ENCODE measurements at regions not wholly inside any gene's neighbourhood (a gene's known extent, or its start where the extent isn't known, plus 50 kb on each side); places are given as distances from the start of the nearest gene placed in this dataset.

- H3K27ac ChIP-seq (ENCODE audit: low read depth, low read length), result no peak overlapping the region
- no peak overlapping the region for H3K4me3 ChIP-seq (ENCODE audit: low read depth, low read length)
- no peaks in the 10 kb centered on the region for H3K4me1 ChIP-seq (ENCODE audit: control insufficient read depth, insufficient read depth, low read length)
- H3K9ac ChIP-seq (ENCODE audit: low read length), result no peak overlapping the region
- H3K36me3 ChIP-seq (ENCODE audit: control insufficient read depth, insufficient read depth, low read length), result no peaks in the 10 kb centered on the region
- no peaks in the 10 kb centered on the region for H3K9me3 ChIP-seq (ENCODE audit: control insufficient read depth, insufficient read depth, low read depth, low read length)
- H3K27me3 ChIP-seq (ENCODE audit: control insufficient read depth, insufficient read depth, low read length), result no peaks in the 10 kb centered on the region
Observed at GRCh38 chr5:102554082-102554481, 55.3 kb upstream of the SLCO6A1 start.

- H3K27ac ChIP-seq (ENCODE audit: low read depth, low read length), result no peak overlapping the region
- H3K4me1 ChIP-seq (ENCODE audit: control insufficient read depth, insufficient read depth, low read length), result no peaks in the 10 kb centered on the region
- no peaks in the 10 kb centered on the region for H3K36me3 ChIP-seq (ENCODE audit: control insufficient read depth, insufficient read depth, low read length)
- no peak overlapping the region for H3K4me3 ChIP-seq (ENCODE audit: low read depth, low read length)
- H3K9ac ChIP-seq (ENCODE audit: low read length), result no peak overlapping the region
- no peaks in the 10 kb centered on the region for H3K27me3 ChIP-seq (ENCODE audit: control insufficient read depth, insufficient read depth, low read length)
- no peaks in the 10 kb centered on the region for H3K9me3 ChIP-seq (ENCODE audit: control insufficient read depth, insufficient read depth, low read depth, low read length)
Observed at GRCh38 chr5:102554728-102555127, 55.9 kb upstream of the SLCO6A1 start.

DNA sequence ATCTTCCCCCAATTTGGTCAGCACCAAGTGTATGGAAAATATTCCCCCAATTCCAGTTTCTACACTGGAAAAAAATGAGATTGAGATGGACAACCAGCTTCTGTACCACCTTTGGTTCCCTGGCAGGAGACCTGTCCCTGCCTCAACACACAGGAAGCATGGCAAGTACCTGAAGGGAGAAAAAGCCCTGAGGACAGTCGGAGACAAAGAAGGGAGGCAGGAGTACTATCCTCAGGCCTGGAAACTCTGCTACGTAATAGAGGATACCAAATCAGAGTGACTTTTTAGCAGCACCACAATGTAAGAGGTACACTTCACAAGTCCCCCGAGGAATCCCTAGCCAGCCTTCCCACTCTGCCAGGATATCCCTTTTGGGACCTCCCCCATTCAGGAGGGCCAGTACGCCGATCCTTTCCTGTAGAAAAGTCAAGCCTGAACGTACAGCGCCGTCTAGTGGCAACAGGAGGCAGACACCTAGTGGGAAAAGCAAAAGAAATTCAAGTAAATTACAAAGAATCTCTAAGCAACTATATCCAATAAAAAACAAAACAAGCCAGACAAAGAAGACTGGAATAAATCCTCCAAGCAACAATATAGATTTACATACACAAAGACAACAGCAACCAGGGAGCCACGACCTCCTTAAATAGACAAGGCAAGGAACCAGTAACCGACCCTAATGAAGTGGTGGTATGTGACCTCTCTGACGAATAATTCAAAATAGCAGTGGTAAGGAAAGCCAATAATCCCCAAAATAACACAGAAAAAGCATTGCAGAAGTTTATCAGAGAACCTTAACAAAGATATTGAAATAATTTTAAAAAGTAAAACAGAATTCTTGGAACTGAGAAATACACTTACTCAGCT is 63.3 kb upstream of the SLCO6A1 start:
- Histone ChIP-seq H3K4me1 (ENCODE audit: control insufficient read depth, insufficient read depth, low read length) (no peaks in the 10 kb centered on the region), H3K36me3 (ENCODE audit: control insufficient read depth, insufficient read depth, low read length) (no peaks in the 10 kb centered on the region), H3K27me3 (ENCODE audit: control insufficient read depth, insufficient read depth, low read length) (no peaks in the 10 kb centered on the region), H3K27ac (ENCODE audit: low read depth, low read length) (no peak overlapping the region), H3K9ac (ENCODE audit: low read length) (no peak overlapping the region), H3K9me3 (ENCODE audit: control insufficient read depth, insufficient read depth, low read depth, low read length) (0 out of 2 replicates have a peak, but pooled peaks cover 3% of the 10 kb centered on the region), H3K4me3 (ENCODE audit: low read depth, low read length) (peak overlapping the region; percentile 20; the same call in 1 of the 2 replicates)

- H3K9ac ChIP-seq (ENCODE audit: low read length), result no peak overlapping the region
- H3K36me3 ChIP-seq (ENCODE audit: control insufficient read depth, insufficient read depth, low read length), result no peaks in the 10 kb centered on the region
- no peaks in the 10 kb centered on the region; the same call in 1 of the 2 replicates for H3K4me1 ChIP-seq (ENCODE audit: control insufficient read depth, insufficient read depth, low read length)
- no peaks in the 10 kb centered on the region for H3K9me3 ChIP-seq (ENCODE audit: control insufficient read depth, insufficient read depth, low read depth, low read length)
- H3K4me3 ChIP-seq (ENCODE audit: low read depth, low read length), result no peak overlapping the region
- H3K27ac ChIP-seq (ENCODE audit: low read depth, low read length), result no peak overlapping the region
- no peaks in the 10 kb centered on the region for H3K27me3 ChIP-seq (ENCODE audit: control insufficient read depth, insufficient read depth, low read length)
Observed at GRCh38 chr5:102570747-102571146, 71.9 kb upstream of the SLCO6A1 start.

GRCh38 chr5:102578362-102578761 is 79.6 kb upstream of the SLCO6A1 start:
- Histone ChIP-seq H3K36me3 (ENCODE audit: control insufficient read depth, insufficient read depth, low read length) (no peaks in the 10 kb centered on the region), H3K4me3 (ENCODE audit: low read depth, low read length) (no peak overlapping the region), H3K27ac (ENCODE audit: low read depth, low read length) (no peak overlapping the region), H3K9me3 (ENCODE audit: control insufficient read depth, insufficient read depth, low read depth, low read length) (no peaks in the 10 kb centered on the region), H3K4me1 (ENCODE audit: control insufficient read depth, insufficient read depth, low read length) (no peaks in the 10 kb centered on the region), H3K9ac (ENCODE audit: low read length) (no peak overlapping the region), H3K27me3 (ENCODE audit: control insufficient read depth, insufficient read depth, low read length) (no peaks in the 10 kb centered on the region)

GRCh38 chr5:102579379-102579778 is 80.6 kb upstream of the SLCO6A1 start:
- H3K36me3 ChIP-seq (ENCODE audit: control insufficient read depth, insufficient read depth, low read length), result no peaks in the 10 kb centered on the region
- H3K4me3 ChIP-seq (ENCODE audit: low read depth, low read length), result no peak overlapping the region
- no peak overlapping the region for H3K27ac ChIP-seq (ENCODE audit: low read depth, low read length)
- no peaks in the 10 kb centered on the region for H3K27me3 ChIP-seq (ENCODE audit: control insufficient read depth, insufficient read depth, low read length)
- H3K9ac ChIP-seq (ENCODE audit: low read length), result no peak overlapping the region
- H3K9me3 ChIP-seq (ENCODE audit: control insufficient read depth, insufficient read depth, low read depth, low read length), result no peaks in the 10 kb centered on the region
- peaks cover 3% of the 10 kb centered on the region; the same call in 1 of the 2 replicates for H3K4me1 ChIP-seq (ENCODE audit: control insufficient read depth, insufficient read depth, low read length)

- Histone ChIP-seq H3K9me3 (ENCODE audit: control insufficient read depth, insufficient read depth, low read depth, low read length) (no peaks in the 10 kb centered on the region), H3K27ac (ENCODE audit: low read depth, low read length) (no peak overlapping the region), H3K9ac (ENCODE audit: low read length) (no peak overlapping the region), H3K27me3 (ENCODE audit: control insufficient read depth, insufficient read depth, low read length) (no peaks in the 10 kb centered on the region), H3K4me1 (ENCODE audit: control insufficient read depth, insufficient read depth, low read length) (peaks cover 3% of the 10 kb centered on the region; the same call in 1 of the 2 replicates), H3K36me3 (ENCODE audit: control insufficient read depth, insufficient read depth, low read length) (no peaks in the 10 kb centered on the region), H3K4me3 (ENCODE audit: low read depth, low read length) (no peak overlapping the region)
Observed at GRCh38 chr5:102581011-102581410, 82.2 kb upstream of the SLCO6A1 start.

- no peaks in the 10 kb centered on the region for H3K36me3 ChIP-seq (ENCODE audit: control insufficient read depth, insufficient read depth, low read length)
- no peak overlapping the region for H3K9ac ChIP-seq (ENCODE audit: low read length)
- no peak overlapping the region for H3K4me3 ChIP-seq (ENCODE audit: low read depth, low read length)
- H3K27ac ChIP-seq (ENCODE audit: low read depth, low read length), result no peak overlapping the region
- peaks cover 3% of the 10 kb centered on the region; the same call in 1 of the 2 replicates for H3K4me1 ChIP-seq (ENCODE audit: control insufficient read depth, insufficient read depth, low read length)
- H3K27me3 ChIP-seq (ENCODE audit: control insufficient read depth, insufficient read depth, low read length), result no peaks in the 10 kb centered on the region
- H3K9me3 ChIP-seq (ENCODE audit: control insufficient read depth, insufficient read depth, low read depth, low read length), result no peaks in the 10 kb centered on the region
Observed at GRCh38 chr5:102582696-102583095, 83.9 kb upstream of the SLCO6A1 start.

DNA sequence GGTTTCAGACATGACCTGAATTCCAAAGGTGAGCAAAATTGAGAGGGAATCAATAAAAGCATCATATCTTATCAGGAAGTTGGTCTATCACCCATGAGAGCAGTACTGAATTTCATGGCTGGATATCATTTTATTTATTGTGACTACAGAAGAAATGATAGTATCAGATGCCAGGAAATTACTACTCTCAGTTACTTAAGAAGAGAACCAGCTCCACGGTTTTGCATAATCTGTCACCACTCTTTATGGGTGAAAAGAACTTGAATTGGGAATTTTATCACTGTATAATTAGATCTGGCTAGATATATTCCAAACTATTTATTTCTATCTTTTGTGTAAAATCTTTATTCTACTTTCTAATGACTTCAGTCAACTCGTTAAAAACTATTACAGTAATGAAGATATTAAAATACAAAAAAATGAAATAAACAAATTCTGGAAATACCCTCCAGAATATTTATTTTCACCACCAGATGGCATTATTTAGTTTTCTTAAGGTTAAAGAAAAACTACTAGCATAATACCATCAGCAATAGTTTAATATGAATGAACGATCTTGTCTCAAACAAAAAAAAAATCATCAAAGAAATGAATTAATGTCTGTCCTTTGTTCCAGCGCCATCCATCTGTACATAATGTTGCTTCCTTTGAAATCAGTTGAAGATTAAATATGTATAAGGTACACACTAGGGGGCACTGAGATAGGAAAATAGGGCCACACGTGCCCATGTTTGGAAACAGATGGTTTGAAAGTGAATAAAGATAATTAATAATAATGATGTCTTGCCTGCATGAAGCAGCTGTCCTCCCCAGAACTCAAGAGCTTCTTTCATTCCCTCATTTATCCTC is 84.7 kb upstream of the SLCO6A1 start:
- Histone ChIP-seq H3K4me1 (ENCODE audit: control insufficient read depth, insufficient read depth, low read length) (peaks cover 3% of the 10 kb centered on the region; the same call in 1 of the 2 replicates), H3K4me3 (ENCODE audit: low read depth, low read length) (no peak overlapping the region), H3K9me3 (ENCODE audit: control insufficient read depth, insufficient read depth, low read depth, low read length) (no peaks in the 10 kb centered on the region), H3K27ac (ENCODE audit: low read depth, low read length) (no peak overlapping the region), H3K9ac (ENCODE audit: low read length) (no peak overlapping the region), H3K36me3 (ENCODE audit: control insufficient read depth, insufficient read depth, low read length) (no peaks in the 10 kb centered on the region), H3K27me3 (ENCODE audit: control insufficient read depth, insufficient read depth, low read length) (no peaks in the 10 kb centered on the region)

DNA sequence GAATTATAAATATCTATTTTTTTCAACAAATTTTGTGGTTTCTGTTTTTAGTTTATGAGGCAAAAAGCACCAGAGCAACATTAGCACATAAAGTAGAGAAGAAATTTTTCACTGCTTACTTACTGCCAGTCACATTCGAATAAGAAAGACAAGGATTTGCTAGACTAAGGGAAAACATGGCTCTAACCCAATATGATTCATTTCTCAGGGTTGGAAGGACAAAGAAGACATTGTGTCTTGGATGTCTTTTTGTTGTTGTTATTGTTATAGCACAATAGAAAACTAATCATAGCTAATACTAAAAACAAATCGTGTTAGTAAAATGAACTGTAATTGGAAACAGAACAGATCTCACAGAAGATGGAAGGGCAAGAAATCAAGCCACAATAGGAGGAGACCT is 90.9 kb upstream of the SLCO6A1 start:
- no peaks in the 10 kb centered on the region for H3K36me3 ChIP-seq (ENCODE audit: control insufficient read depth, insufficient read depth, low read length)
- no peaks in the 10 kb centered on the region for H3K27me3 ChIP-seq (ENCODE audit: control insufficient read depth, insufficient read depth, low read length)
- no peak overlapping the region for H3K27ac ChIP-seq (ENCODE audit: low read depth, low read length)
- H3K4me3 ChIP-seq (ENCODE audit: low read depth, low read length), result no peak overlapping the region
- peaks cover 7% of the 10 kb centered on the region; the same call in 1 of the 2 replicates for H3K4me1 ChIP-seq (ENCODE audit: control insufficient read depth, insufficient read depth, low read length)
- no peak overlapping the region for H3K9ac ChIP-seq (ENCODE audit: low read length)
- peaks cover 15% of the 10 kb centered on the region for H3K9me3 ChIP-seq (ENCODE audit: control insufficient read depth, insufficient read depth, low read depth, low read length)

- Histone ChIP-seq H3K27me3 (ENCODE audit: control insufficient read depth, insufficient read depth, low read length) (no peaks in the 10 kb centered on the region), H3K4me3 (ENCODE audit: low read depth, low read length) (no peak overlapping the region), H3K9me3 (ENCODE audit: control insufficient read depth, insufficient read depth, low read depth, low read length) (peaks cover 15% of the 10 kb centered on the region), H3K27ac (ENCODE audit: low read depth, low read length) (no peak overlapping the region), H3K9ac (ENCODE audit: low read length) (no peak overlapping the region), H3K36me3 (ENCODE audit: control insufficient read depth, insufficient read depth, low read length) (no peaks in the 10 kb centered on the region), H3K4me1 (ENCODE audit: control insufficient read depth, insufficient read depth, low read length) (peaks cover 7% of the 10 kb centered on the region; the same call in 1 of the 2 replicates)
Observed at GRCh38 chr5:102590467-102590866, 91.7 kb upstream of the SLCO6A1 start.
